ENCODE measurements at regions not wholly inside any gene's neighbourhood (a gene's known extent, or its start where the extent isn't known, plus 50 kb on each side); places are given as distances from the start of the nearest gene placed in this dataset.

DNA sequence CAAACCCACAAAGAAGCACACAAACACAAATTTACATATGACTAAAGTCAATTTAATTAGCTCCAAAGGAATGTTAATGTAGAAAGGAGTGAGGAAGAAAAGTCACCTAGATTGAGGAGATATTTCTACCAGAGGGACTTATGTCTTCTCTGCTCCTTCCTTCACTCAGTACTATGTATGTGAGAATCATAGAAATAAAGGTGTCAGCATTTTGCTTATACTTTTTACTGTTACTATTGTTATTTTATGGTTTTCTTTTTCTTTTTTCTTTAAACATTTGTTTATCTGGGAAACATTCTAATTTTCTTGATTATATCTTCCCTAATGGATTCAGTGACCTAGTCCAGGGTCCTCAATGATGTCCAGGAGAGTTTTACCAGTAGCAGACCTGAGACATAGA lies 511.9 kb upstream of the NCAM2 start:
- TF ChIP-seq CTCF (IDR thresholded peaks at IDR 0.05), result no peak
- TF ChIP-seq POLR2A (IDR thresholded peaks at IDR 0.05), result no peak

All from heart left ventricle (tissue), 13 donors.